NOMO-1 treated with DMSO at 0.1 percent for 48 hours (cell line): ENCODE measurements at regions not wholly inside any gene's neighbourhood (a gene's known extent, or its start where the extent isn't known, plus 50 kb on each side); places are given as distances from the start of the nearest gene placed in this dataset.
"Not testable (repeated sequence)": the region's sequence is repeated elsewhere in the genome, so short reads cannot be mapped to it uniquely, and the experiment has no call there.

Experiments used
- DNase-seq: peaks from one replicate; lab custom pipeline; 2025; ENCODE audit not compliant: unreplicated experiment; lab: John Stamatoyannopoulos, UW

- DNase-seq, result no peak
These were observed 225.2 kb downstream of the C7orf25 start for GRCh38 chr7:42686594-42687156.

- no peak for DNase-seq
These were observed 226.0 kb downstream of the C7orf25 start for GRCh38 chr7:42685911-42686310.

DNA sequence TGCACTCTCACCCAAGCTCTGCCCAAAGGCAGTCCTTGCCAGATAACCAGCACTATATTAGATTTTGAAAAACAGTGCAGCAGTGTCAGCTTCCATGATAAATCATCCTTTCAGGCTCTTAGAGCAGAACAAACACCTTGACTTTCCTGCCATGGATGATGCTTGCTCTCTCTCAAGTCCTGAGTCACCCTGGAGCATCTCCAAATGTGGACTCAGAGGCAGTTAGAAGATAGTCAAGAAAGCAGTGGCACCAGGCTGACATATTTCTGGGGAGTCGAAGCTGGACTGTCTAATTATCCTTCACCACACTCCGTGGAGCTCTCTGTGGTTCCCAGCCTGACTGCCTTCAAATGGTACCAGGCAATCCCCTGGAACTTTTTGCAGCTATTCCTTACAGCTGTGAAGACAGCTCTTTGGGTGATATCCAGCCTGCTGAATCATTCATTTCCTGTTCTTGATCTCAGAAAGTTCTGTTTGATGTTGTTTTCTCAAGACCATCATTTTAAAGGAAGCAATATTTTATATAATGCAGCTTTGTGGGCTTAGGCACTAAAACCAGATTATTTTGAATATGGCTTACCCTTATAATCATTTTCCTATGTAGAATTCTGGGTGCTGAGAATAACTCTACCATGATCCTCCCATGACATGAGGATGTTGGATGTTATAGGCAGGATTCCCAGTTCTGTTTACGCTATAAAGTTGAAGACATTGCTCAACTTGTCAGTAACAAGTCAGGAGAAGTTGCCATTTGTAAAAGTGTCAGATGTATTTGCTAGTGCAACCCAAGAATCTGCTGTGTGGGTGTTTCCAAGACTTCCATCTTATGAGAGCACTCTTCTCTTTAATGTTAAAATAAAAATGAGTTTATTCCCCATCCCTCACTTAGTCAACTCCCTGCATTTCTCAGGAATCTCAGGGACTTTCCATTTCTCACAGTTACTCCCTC lies 233.8 kb downstream of the C7orf25 start:
- no peak for DNase-seq

GRCh38 chr7:42674541-42674940 lies 237.3 kb downstream of the C7orf25 start:
- DNase-seq, result no peak

GRCh38 chr7:42673951-42674350 lies 237.9 kb downstream of the C7orf25 start:
- DNase-seq, result no peak

DNA sequence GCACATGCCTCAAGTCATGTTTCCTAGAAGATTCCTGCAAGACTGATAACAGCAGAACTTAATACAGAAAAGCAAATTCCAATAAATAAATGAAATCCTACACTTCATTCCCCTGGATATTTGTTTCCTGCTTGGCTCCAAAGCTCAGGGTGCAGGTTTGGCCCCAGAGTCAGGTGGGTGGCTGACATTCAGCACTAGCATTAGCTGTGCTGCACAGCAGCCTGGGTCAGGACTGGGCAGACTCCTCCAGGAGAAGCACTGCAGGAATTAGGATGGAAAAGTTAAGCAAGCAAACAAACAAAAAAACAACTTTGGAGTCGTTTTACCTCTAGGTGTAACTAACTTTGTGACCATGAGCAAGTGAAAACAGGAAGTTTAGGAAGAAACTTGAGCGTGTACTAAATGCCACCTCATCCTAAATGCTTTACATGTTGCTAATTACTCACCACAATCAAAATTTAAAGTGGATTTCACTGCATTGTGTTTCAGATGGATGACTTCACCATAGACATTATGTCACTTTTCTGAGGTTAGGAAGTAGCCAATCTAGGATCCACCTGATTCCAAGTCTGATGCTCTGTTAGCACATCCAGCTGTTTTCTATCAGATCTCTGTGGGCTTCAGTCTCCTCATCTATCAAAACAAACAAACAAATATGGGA lies 239.4 kb downstream of the C7orf25 start:
- no peak for DNase-seq

DNA sequence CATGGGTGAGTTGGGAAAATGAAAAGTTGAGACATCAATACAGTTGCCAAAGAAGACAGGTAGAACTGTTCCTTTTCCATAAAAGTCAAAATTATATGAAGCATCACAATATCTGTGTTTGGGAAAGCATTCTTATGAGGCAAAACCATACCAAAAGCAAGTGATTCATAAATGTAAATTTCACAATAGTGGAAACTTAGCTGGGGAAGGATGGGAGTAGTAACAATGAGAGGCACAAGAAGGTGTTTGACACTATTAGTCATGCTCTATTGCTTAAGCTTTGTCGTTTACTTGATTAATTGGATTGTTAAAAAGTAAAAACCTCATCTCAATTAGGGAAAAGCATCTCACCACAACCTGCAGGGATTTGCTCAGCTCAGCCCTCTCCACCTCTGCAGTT lies 240.2 kb downstream of the C7orf25 start:
- peak; percentile 10 for DNase-seq

- DNase-seq, result no peak
These were observed 244.9 kb downstream of the C7orf25 start for GRCh38 chr7:42666994-42667393.

GRCh38 chr7:42662862-42663261 lies 249.0 kb downstream of the C7orf25 start:
- no peak for DNase-seq

GRCh38 chr7:42661312-42661711 lies 250.6 kb downstream of the C7orf25 start:
- no peak for DNase-seq

- no peak for DNase-seq
These were observed 261.2 kb downstream of the C7orf25 start for GRCh38 chr7:42650701-42651100.

GRCh38 chr7:42650171-42650570 lies 261.7 kb downstream of the C7orf25 start:
- no peak for DNase-seq

DNA sequence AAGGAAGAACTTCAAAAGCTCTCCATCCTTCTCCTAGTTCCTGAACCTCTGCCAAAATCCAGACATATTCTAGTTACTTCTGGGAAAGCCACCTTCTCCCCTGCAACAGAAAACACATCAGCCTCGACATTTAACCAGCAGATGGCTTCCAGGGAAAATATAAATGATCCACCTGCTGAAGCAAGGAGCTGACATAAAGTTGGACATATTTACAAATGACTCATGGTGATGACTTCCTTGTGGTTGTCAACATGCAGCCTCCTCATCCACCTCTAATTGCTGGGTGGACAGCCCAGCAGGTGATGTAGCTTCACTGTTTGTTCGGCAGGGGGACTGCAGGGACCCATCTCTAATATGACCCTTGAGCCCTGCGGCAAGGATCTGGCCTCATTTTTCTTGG lies 266.0 kb downstream of the C7orf25 start:
- DNase-seq, result no peak

- no peak for DNase-seq
These were observed 269.2 kb downstream of the C7orf25 start for GRCh38 chr7:42642699-42643098.

DNA sequence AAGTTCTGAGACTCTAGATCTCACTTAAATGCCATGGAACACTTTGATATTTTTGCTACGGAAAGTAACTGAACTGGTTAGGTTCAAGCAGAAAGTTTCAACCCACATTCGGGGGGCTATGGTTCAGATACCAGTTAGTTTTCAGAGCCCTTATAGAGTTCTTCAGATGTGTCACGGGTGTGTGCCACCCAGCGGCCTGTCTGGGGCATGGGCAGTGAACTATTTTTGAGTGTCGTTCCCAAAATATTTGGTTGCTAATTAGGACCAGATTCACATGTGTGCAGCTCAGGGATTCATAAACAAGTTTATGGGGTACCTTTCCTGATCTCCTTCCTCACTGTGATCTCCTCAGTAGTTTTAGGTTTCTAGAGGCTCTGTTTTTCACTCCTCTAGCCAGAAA lies 271.9 kb downstream of the C7orf25 start:
- no peak for DNase-seq

DNA sequence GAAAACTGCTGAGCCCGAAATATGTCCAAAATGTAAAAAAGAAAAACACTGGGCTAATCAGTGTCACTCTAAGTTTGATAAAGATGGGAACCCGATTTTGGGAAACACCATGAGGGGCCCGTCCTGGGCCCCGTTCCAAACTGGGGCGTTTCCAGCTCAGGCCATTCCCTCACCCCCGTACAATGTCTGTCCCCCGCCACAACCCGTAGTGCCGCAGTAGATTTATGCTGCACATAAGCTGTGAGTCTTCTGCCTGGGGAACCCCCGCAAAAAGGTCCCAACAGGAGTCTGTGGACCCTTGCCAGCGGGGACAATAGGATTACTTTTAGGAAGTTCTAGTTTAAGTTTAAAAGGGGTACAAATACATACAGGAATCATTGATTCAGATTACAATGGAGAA lies 275.5 kb downstream of the C7orf25 start:
- not testable (repeated sequence) for DNase-seq

- DNase-seq, result no peak
These were observed 283.8 kb downstream of the C7orf25 start for GRCh38 chr7:42628054-42628453.

DNA sequence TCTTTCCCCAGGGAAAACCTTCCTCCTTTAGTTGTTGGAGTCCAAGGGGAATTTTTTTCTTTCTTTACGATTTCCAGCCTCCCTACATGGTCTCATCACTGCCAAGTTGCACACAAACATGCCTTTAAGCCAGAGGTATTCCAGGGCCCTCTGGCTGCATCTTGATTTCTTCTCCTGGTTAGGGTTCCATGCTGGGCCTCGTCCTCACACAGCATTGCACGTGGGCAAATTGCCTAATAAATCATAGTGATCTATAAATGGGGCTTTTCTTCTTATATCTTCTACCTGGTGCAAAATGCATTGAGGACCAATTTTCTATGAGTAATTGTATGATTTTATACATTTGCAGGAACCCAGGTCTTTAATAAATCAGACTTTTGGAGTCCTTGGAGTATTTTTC lies 284.2 kb downstream of the C7orf25 start:
- no peak for DNase-seq

DNA sequence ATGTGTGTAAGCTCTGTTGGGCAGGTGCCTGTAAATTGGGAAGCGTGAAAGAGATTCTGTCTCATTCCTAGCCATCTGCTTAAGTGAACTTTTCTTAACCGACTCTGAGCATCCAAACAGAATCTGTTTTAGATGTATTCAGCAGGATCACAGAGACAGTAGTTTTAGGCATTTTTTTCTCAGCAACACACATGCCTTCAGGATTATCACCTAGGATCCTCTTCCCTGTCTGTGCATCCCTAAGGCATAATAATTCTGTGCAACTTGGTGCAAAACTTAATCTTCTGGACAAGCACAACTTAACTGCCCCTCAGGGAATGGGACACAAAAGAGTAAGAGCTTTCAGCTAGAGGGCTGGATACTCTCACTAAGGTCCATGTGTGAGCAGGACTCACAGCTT lies 284.8 kb downstream of the C7orf25 start:
- no peak for DNase-seq

DNA sequence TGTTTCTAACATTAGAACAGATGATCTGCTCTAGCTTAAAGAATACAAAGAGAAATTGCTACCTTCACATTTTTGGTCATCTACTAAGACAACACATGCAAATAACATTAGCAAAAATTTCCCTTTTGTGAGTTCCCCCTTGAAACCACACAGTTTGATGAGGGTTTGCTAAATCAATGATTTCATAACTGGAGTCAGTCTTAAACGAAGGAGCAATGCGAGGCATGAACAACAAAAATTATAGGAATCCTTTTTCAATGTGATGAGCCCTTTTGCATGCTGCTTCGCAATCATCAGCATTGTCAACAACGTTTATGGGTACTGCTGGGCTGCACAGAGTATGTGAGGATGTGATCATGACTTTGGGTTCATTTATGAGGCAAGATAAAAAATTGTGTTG lies 286.4 kb downstream of the C7orf25 start:
- no peak for DNase-seq

DNA sequence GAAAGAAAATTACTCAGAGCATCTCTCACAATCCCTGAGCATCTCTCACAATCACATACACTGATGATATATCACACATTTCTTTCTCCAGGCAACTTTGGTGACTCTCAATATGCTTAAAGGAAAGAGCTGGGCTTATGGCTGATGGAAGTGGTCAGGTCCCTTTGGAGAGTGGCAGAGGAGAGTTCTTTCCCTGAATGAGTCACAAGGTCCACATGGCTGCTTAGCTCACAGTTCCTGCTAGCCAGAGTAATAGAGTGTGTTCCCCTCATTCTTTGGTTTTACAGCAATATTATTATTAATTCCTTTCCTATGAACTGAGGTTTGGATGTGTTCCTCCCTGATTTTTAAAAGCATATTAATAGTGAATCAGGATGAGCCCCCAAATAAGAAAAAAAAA lies 287.4 kb downstream of the C7orf25 start:
- no peak for DNase-seq
